Osteoblast (primary cell): ENCODE measurements at regions not wholly inside any gene's neighbourhood (a gene's known extent, or its start where the extent isn't known, plus 50 kb on each side); places are given as distances from the start of the nearest gene placed in this dataset.

Experiments used
- DNase-seq: peaks from one replicate; pipeline ENCODE4 v3.0.0; 2011; ENCODE audit warnings: low spot score, mixed read lengths; ENCODE audit not compliant: insufficient read length; ENCODE audit errors: missing footprints
- H2AFZ ChIP-seq: 2 replicates; pipeline ENCODE4 v1.6.0; 2011; ENCODE audit warnings: mild to moderate bottlenecking, low read length
- H3K27ac ChIP-seq: 2 replicates; pipeline ENCODE4 v1.5.1; 2011; ENCODE audit warnings: mild to moderate bottlenecking, low read depth, low read length, moderate library complexity
- H3K27me3 ChIP-seq: 2 replicates; pipeline ENCODE4 v1.6.0; 2012; ENCODE audit warnings: mild to moderate bottlenecking, control low read depth, inconsistent platforms, low read length, moderate library complexity; ENCODE audit not compliant: insufficient read depth
- H3K36me3 ChIP-seq: 2 replicates; pipeline ENCODE4 v1.5.1; 2011; ENCODE audit warnings: mild to moderate bottlenecking, low read length, control low read depth, moderate library complexity; ENCODE audit not compliant: insufficient read depth
- H3K4me1 ChIP-seq: 2 replicates; pipeline ENCODE4 v1.5.1; 2011; ENCODE audit warnings: mild to moderate bottlenecking, low read length, control low read depth, moderate library complexity; ENCODE audit not compliant: insufficient read depth
- H3K4me2 ChIP-seq: 2 replicates; pipeline ENCODE4 v1.6.0; 2011; ENCODE audit warnings: mild to moderate bottlenecking, low read length; ENCODE audit not compliant: insufficient read depth
- H3K4me3 ChIP-seq: fragments of 200-600 bp; sonication (generic); 3 replicates; pipeline ENCODE4 v1.5.1; 2012; ENCODE audit warnings: mild to moderate bottlenecking, low read length, inconsistent platforms; ENCODE audit not compliant: insufficient read depth
- H3K79me2 ChIP-seq: 2 replicates; pipeline ENCODE4 v1.6.0; 2012; ENCODE audit warnings: mild to moderate bottlenecking, low read length, control low read depth, inconsistent platforms; ENCODE audit not compliant: insufficient read depth
- H3K9me3 ChIP-seq: 2 replicates; pipeline ENCODE4 v1.5.1; 2011; ENCODE audit warnings: low read depth, low read length, control low read depth
- H4K20me1 ChIP-seq: 2 replicates; pipeline ENCODE4 v1.6.0; 2012; ENCODE audit warnings: mild to moderate bottlenecking, low read length, control low read depth; ENCODE audit not compliant: insufficient read depth
- CTCF ChIP-seq: IDR thresholded peaks from 2 replicates; pipeline ENCODE4 v1.5.1; 2011; ENCODE audit warnings: mild to moderate bottlenecking, low read depth, low read length, moderate library complexity; ENCODE audit errors: extremely low read depth

DNA sequence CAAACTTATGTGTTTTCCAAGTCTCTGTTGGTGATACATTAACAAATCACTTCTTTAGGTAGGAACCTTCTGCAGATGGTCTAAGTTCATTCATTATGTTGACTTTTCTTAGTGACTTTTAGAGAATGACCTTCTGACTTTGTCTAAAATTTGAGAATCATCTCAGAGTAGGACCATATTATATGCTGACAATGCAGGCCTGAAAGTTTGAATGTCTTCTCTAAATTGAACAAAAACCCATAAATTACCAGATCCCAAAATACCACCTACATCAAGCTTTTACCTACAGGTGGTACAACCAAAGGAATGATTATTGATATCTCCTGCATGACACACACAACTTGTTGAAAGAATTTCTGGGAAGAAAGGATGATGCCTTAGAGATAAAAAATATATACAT, 191.5 kb downstream of the SOD2 start:
- no peaks in the 10 kb centered on the region for H3K79me2 ChIP-seq
- no peaks in the 10 kb centered on the region for H3K4me1 ChIP-seq
- no peaks in the 10 kb centered on the region for H3K27me3 ChIP-seq
- no peak overlapping the region for H3K27ac ChIP-seq
- H3K36me3 ChIP-seq = no peaks in the 10 kb centered on the region
- H3K4me3 ChIP-seq = no peak overlapping the region
- no peak overlapping the region for H3K4me2 ChIP-seq
- no peaks in the 10 kb centered on the region for H3K9me3 ChIP-seq
- no peak for DNase-seq
- H2AFZ ChIP-seq = no peak overlapping the region
- no peak for TF ChIP-seq CTCF
- no peaks in the 10 kb centered on the region for H4K20me1 ChIP-seq

DNA sequence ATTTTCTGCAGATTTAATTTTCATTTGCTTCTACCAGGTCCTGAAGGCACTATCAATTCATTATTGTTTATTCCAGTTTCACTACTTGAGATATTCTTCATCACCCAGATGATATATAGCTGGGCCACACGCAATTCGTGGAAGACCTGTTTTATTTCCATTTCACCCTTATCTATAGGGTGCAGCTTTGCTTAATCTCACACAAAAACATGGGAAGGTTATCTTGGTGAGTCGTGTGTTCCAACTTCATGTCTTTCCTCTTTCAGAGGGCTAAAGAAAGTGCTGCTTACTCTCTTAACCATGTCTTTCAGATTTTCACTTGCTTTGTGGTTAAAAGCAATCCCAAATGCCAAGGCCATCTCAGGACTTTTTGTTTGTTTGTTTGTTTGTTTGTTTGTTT, 194.0 kb downstream of the SOD2 start:
- no peak overlapping the region for H3K4me3 ChIP-seq
- no peak overlapping the region for H2AFZ ChIP-seq
- no peak for DNase-seq
- H3K4me1 ChIP-seq = no peaks in the 10 kb centered on the region
- H3K27ac ChIP-seq = no peak overlapping the region
- no peaks in the 10 kb centered on the region for H3K36me3 ChIP-seq
- no peaks in the 10 kb centered on the region for H3K79me2 ChIP-seq
- no peaks in the 10 kb centered on the region for H3K9me3 ChIP-seq
- no peaks in the 10 kb centered on the region for H3K27me3 ChIP-seq
- H3K4me2 ChIP-seq = no peak overlapping the region
- H4K20me1 ChIP-seq = no peaks in the 10 kb centered on the region
- TF ChIP-seq CTCF = no peak

DNA sequence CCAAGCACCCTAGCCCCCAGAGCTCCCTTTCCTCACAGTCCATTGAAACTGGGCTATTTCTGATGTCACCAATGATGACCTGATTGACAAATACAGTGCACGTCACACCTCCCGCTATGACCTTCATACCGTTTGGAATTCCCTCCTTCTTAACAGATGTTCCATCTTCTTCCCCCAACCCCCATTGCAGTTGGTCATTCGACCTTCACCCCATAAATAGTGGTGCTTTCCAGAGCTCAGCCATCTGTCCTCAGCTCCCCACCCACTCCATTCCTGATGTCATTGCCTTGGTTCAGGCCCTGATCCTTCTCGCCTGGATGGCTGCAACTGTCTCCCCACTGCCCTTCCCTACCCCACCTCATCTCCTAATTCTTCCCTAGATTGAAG, 198.5 kb downstream of the SOD2 start:
- H4K20me1 ChIP-seq = no peaks in the 10 kb centered on the region
- H3K4me1 ChIP-seq = no peaks in the 10 kb centered on the region
- no peaks in the 10 kb centered on the region for H3K36me3 ChIP-seq
- no peaks in the 10 kb centered on the region for H3K79me2 ChIP-seq
- no peak for TF ChIP-seq CTCF
- H3K4me3 ChIP-seq = no peak overlapping the region
- H3K4me2 ChIP-seq = no peak overlapping the region
- DNase-seq = no peak
- H2AFZ ChIP-seq = no peak overlapping the region
- no peaks in the 10 kb centered on the region for H3K9me3 ChIP-seq
- H3K27ac ChIP-seq = no peak overlapping the region
- H3K27me3 ChIP-seq = no peaks in the 10 kb centered on the region

- Histone ChIP-seq H2AFZ (no peak overlapping the region), H3K27ac (no peak overlapping the region), H3K4me1 (no peaks in the 10 kb centered on the region), H3K9me3 (no peaks in the 10 kb centered on the region), H4K20me1 (no peaks in the 10 kb centered on the region), H3K27me3 (no peaks in the 10 kb centered on the region), H3K36me3 (no peaks in the 10 kb centered on the region), H3K79me2 (no peaks in the 10 kb centered on the region), H3K4me2 (no peak overlapping the region), H3K4me3 (no peak overlapping the region)
- no peak for DNase-seq
- TF ChIP-seq CTCF = no peak
Observed at GRCh38 chr6:159493898-159494585, 199.0 kb downstream of the SOD2 start.
